Lower lobe of right lung (tissue), 2 donors: ENCODE measurements at regions not wholly inside any gene's neighbourhood (a gene's known extent, or its start where the extent isn't known, plus 50 kb on each side); places are given as distances from the start of the nearest gene placed in this dataset.

Experiments
- ATAC-seq, 2 donors: fragments of 200-7000 bp; cut with Tn5 transposase; one replicate each; pipeline ENCODE4 v1.9.1; 2020 to 2022; ENCODE audit warnings: mild to moderate bottlenecking in 2 of 2, moderate library complexity in 2 of 2
- DNase-seq: peaks from one replicate; pipeline ENCODE4 v3.0.0-alpha.2; 2020
- H3K27ac ChIP-seq: fragments of 200-600 bp; one replicate; pipeline ENCODE4 v1.8.0; 2022
- H3K27me3 ChIP-seq: fragments of 200-600 bp; one replicate; pipeline ENCODE4 v1.8.0; 2022; ENCODE audit warnings: low read depth
- H3K36me3 ChIP-seq: fragments of 200-600 bp; one replicate; pipeline ENCODE4 v1.8.0; 2022; ENCODE audit warnings: mild to moderate bottlenecking
- H3K4me1 ChIP-seq: fragments of 200-600 bp; one replicate; pipeline ENCODE4 v1.8.0; 2022
- H3K4me3 ChIP-seq: fragments of 200-600 bp; one replicate; pipeline ENCODE4 v1.8.0; 2022; ENCODE audit warnings: mild to moderate bottlenecking
- H3K9me3 ChIP-seq: fragments of 200-600 bp; one replicate; pipeline ENCODE4 v1.8.0; 2022
- intact Hi-C: fragments of 100-400 bp; cut with DNase I; formaldehyde crosslinking; loops from one replicate; pipeline ENCODE4 v1.11.0; 2022
- TF ChIP-seq, protein P1 (sequence below): fragments of 200-600 bp; IDR thresholded peaks from one replicate; pipeline ENCODE4 v1.8.0; 2022; ENCODE audit warnings: antibody characterized with exemption, mild to moderate bottlenecking
- donor health status: DM: no; HTN: yes; CAD: no; lungs with severe emphysema.

DNA sequence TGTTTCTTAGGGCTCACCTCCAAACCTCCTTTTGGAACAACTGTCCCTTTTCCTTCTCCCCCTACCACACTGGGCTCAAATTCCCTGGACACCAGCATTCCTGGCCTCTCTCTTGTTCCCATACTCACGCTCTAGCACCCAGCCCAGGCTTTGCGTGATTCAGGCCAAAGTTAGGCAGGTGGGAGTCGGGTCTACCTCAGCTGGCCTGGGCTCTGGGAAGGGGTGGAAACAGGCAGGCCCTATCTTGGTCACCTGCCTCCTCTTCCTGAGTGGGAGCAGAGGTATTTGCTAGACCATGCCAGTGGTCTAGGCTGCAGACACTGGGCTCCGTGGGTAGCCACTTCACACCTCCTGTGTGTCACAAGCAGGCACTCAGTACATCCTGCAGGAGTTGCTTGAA is 211.1 kb upstream of the MAMLD1 start:
- TF ChIP-seq, protein P1, sequence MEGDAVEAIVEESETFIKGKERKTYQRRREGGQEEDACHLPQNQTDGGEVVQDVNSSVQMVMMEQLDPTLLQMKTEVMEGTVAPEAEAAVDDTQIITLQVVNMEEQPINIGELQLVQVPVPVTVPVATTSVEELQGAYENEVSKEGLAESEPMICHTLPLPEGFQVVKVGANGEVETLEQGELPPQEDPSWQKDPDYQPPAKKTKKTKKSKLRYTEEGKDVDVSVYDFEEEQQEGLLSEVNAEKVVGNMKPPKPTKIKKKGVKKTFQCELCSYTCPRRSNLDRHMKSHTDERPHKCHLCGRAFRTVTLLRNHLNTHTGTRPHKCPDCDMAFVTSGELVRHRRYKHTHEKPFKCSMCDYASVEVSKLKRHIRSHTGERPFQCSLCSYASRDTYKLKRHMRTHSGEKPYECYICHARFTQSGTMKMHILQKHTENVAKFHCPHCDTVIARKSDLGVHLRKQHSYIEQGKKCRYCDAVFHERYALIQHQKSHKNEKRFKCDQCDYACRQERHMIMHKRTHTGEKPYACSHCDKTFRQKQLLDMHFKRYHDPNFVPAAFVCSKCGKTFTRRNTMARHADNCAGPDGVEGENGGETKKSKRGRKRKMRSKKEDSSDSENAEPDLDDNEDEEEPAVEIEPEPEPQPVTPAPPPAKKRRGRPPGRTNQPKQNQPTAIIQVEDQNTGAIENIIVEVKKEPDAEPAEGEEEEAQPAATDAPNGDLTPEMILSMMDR, result no peak
- no peak for ATAC-seq
- Histone ChIP-seq H3K27me3 (no peaks in the 10 kb centered on the region), H3K36me3 (no peaks in the 10 kb centered on the region), H3K9me3 (no peaks in the 10 kb centered on the region), H3K4me1 (no peaks in the 10 kb centered on the region), H3K27ac (no peak overlapping the region), H3K4me3 (no peak overlapping the region)
- no peak for DNase-seq
- intact Hi-C loops, result no loop called here

DNA sequence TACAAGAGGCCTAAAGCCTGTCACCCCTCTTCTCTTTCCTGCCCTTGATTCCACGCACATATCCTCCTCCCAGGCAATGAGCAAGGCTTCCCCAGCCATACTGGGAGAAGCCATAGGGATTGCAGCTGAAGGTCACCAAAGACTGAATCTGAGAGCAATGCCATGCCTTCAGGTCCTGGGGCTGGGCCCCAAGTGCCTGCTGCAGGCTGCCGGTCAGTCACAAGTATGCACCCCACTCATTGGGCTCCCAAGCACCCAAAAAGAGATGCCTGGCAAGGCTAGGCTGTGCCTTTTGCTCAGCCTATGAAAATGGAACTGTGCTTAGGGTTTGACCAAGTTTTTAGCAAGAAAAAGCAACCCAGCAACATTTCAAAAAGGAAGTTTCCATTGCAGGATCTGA is 210.6 kb upstream of the MAMLD1 start:
- TF ChIP-seq, protein P1, result no peak
- Histone ChIP-seq H3K27ac (no peak overlapping the region), H3K9me3 (no peaks in the 10 kb centered on the region), H3K4me3 (no peak overlapping the region), H3K4me1 (no peaks in the 10 kb centered on the region), H3K36me3 (no peaks in the 10 kb centered on the region), H3K27me3 (no peaks in the 10 kb centered on the region)
- DNase-seq (no peak), ATAC-seq (no peak)
- intact Hi-C loops, result no loop called here

DNA sequence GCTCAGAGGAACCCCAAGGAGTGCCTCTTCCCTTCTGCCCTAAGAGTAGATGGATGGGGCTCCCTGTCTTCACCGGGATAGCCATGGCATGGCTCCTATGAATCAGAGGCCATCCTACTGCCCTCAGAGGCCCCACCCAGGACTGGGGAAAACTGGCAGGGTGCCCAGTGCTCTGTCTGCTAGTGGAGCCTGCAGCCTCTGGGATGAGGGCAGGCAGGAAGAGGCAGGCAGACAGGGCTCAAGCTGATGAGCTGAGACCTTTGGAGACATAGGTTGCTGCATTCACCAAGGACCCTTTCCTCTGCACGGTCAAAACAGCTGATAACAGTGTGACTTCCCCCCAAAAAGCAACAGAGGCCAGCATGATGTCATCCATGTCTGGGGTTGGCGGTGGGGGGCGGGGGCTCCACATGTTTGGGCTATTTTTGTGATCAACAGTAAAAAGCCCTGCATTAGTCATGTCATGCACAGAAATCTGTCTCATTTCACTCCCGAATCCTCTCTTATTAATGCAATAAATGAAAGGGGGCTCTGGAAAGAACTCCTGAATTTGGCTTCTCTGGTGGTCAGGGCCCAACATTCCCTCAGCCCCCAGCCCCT is 207.6 kb upstream of the MAMLD1 start:
- Histone ChIP-seq H3K27ac (no peak overlapping the region), H3K9me3 (no peaks in the 10 kb centered on the region), H3K36me3 (no peaks in the 10 kb centered on the region), H3K4me1 (no peaks in the 10 kb centered on the region), H3K27me3 (no peaks in the 10 kb centered on the region), H3K4me3 (no peak overlapping the region)
- TF ChIP-seq, protein P1, result no peak
- ATAC-seq (no peak), DNase-seq (no peak)
- intact Hi-C loops, result no loop called here

DNA sequence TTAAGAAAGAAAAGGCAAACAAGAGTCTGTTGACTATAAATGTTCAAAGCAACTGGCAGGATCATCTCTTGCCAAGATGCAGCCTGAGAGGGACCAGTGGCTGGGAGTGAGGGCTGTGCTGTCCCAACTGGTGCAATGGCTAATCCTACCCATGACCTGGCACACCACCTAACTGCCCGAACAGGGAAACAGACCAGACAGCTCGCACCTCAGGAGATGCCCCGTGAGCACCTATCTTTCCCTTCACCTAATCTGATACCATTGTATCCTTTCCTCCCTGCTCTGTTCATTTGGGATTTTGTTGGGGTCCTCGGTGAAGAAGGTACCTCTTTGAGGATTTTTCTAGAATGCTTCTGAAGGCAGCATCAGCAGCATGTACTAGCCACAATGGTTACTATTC is 206.5 kb upstream of the MAMLD1 start:
- intact Hi-C loops, result no loop called here
- TF ChIP-seq, protein P1, result no peak
- DNase-seq (no peak), ATAC-seq (no peak)
- no peak overlapping the region for H3K4me3 ChIP-seq
- H3K27me3 ChIP-seq, result no peaks in the 10 kb centered on the region
- H3K9me3 ChIP-seq, result no peaks in the 10 kb centered on the region
- H3K4me1 ChIP-seq, result no peaks in the 10 kb centered on the region
- no peak overlapping the region for H3K27ac ChIP-seq
- no peaks in the 10 kb centered on the region for H3K36me3 ChIP-seq

DNA sequence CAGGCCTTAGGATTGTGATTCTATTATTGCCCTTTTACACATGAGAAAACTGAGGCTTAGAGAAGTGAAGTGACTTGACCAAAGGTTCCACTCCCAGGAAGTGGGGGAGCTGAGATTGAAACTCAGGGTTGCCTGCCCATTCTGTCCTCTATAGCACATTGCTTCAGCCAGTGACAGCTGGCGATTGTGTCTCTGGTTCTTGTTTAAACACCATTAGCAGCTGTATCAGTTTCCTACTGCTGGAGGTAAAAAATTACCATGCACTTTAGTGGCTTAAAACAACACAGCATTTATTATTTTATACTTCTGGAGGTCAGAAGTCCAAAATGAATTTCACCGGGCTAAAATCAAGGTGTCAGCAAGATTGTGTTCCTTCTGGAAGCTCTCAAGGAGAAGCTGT is 205.8 kb upstream of the MAMLD1 start:
- TF ChIP-seq, protein P1, result no peak
- H3K36me3 ChIP-seq, result no peaks in the 10 kb centered on the region
- no peaks in the 10 kb centered on the region for H3K27me3 ChIP-seq
- DNase-seq, result no peak
- no peak overlapping the region for H3K27ac ChIP-seq
- intact Hi-C loops, result no loop called here
- ATAC-seq, result no peak
- H3K4me3 ChIP-seq, result no peak overlapping the region
- no peaks in the 10 kb centered on the region for H3K9me3 ChIP-seq
- H3K4me1 ChIP-seq, result no peaks in the 10 kb centered on the region
